ENCODE measurements at regions not wholly inside any gene's neighbourhood (a gene's known extent, or its start where the extent isn't known, plus 50 kb on each side); places are given as distances from the start of the nearest gene placed in this dataset.

- H3K4me1 ChIP-seq (ENCODE audit: insufficient read depth), result no peaks in the 10 kb centered on the region
- 85% methylated on average over 2 of the region's 2 CpGs for WGBS (ENCODE audit: low lambda C conversion rate, missing lambda C conversion rate)
- H4K20me1 ChIP-seq (ENCODE audit: insufficient read depth, poor library complexity, severe bottlenecking), result no peaks in the 10 kb centered on the region
Measured at GRCh38 chr2:56508662-56509061, 324.9 kb downstream of the CCDC85A start.

GRCh38 chr2:56510610-56511009 lies 326.8 kb downstream of the CCDC85A start:
- Histone ChIP-seq H3K9me2 (replicated peaks; ENCODE audit: insufficient read depth) (no peaks in the 10 kb centered on the region), H3K4me1 (ENCODE audit: insufficient read depth) (no peaks in the 10 kb centered on the region), H3K27ac (no peak overlapping the region), H3K27me3 (no peaks in the 10 kb centered on the region), H3K4me3 (no peak overlapping the region), H3K9me3 (ENCODE audit: low read depth) (no peaks in the 10 kb centered on the region), H4K20me1 (ENCODE audit: insufficient read depth, poor library complexity, severe bottlenecking) (no peaks in the 10 kb centered on the region), H2AFZ (no peak overlapping the region), H3K79me2 (no peaks in the 10 kb centered on the region), H3K4me2 (no peak overlapping the region), H3K36me3 (replicated peaks; ENCODE audit: insufficient read depth, low read depth) (no peaks in the 10 kb centered on the region)
- 67% methylated on average over 2 of the region's 2 CpGs for WGBS (ENCODE audit: low lambda C conversion rate, missing lambda C conversion rate)
- no peak for DNase-seq (ENCODE audit: low spot score)
- TF ChIP-seq EZH2 (IDR thresholded peaks at IDR 0.05; ENCODE audit: borderline replicate concordance) (no peak), EZH2phosphoT487 (IDR thresholded peaks at IDR 0.05; ENCODE audit: low read depth, severe bottlenecking, unreplicated experiment) (no peak), CTCF (IDR thresholded peaks at IDR 0.05; ENCODE audit: poor library complexity) (no peak)

More at GRCh38 chr2:56508662-56509061, 324.9 kb downstream of the CCDC85A start:
- H2AFZ ChIP-seq, result no peak overlapping the region
- H3K9me2 ChIP-seq (replicated peaks; ENCODE audit: insufficient read depth), result no peaks in the 10 kb centered on the region
- no peak overlapping the region for H3K27ac ChIP-seq
- no peak overlapping the region for H3K4me3 ChIP-seq
- H3K79me2 ChIP-seq, result no peaks in the 10 kb centered on the region
- H3K9me3 ChIP-seq (ENCODE audit: low read depth), result no peaks in the 10 kb centered on the region
- H3K4me2 ChIP-seq, result no peak overlapping the region
- no peaks in the 10 kb centered on the region for H3K27me3 ChIP-seq
- H3K36me3 ChIP-seq (replicated peaks; ENCODE audit: insufficient read depth, low read depth), result no peaks in the 10 kb centered on the region
- DNase-seq (ENCODE audit: low spot score), result no peak
- TF ChIP-seq EZH2phosphoT487 (IDR thresholded peaks at IDR 0.05; ENCODE audit: low read depth, severe bottlenecking, unreplicated experiment), result no peak
- no peak for TF ChIP-seq EZH2 (IDR thresholded peaks at IDR 0.05; ENCODE audit: borderline replicate concordance)
- no peak for TF ChIP-seq CTCF (IDR thresholded peaks at IDR 0.05; ENCODE audit: poor library complexity)

GRCh38 chr2:56515399-56515798 lies 331.6 kb downstream of the CCDC85A start:
- no peak overlapping the region for H3K27ac ChIP-seq
- H3K4me3 ChIP-seq, result no peak overlapping the region
- H3K27me3 ChIP-seq, result no peaks in the 10 kb centered on the region
- no peak overlapping the region for H3K4me2 ChIP-seq
- H3K9me3 ChIP-seq (ENCODE audit: low read depth), result no peaks in the 10 kb centered on the region
- no peaks in the 10 kb centered on the region for H3K79me2 ChIP-seq
- TF ChIP-seq EZH2phosphoT487 (IDR thresholded peaks at IDR 0.05; ENCODE audit: low read depth, severe bottlenecking, unreplicated experiment) (no peak), CTCF (IDR thresholded peaks at IDR 0.05; ENCODE audit: poor library complexity) (no peak), EZH2 (IDR thresholded peaks at IDR 0.05; ENCODE audit: borderline replicate concordance) (no peak)
- no peak for DNase-seq (ENCODE audit: low spot score)
- H3K4me1 ChIP-seq (ENCODE audit: insufficient read depth), result no peaks in the 10 kb centered on the region
- H2AFZ ChIP-seq, result no peak overlapping the region
- H3K9me2 ChIP-seq (replicated peaks; ENCODE audit: insufficient read depth), result no peaks in the 10 kb centered on the region
- H4K20me1 ChIP-seq (ENCODE audit: insufficient read depth, poor library complexity, severe bottlenecking), result no peaks in the 10 kb centered on the region
- H3K36me3 ChIP-seq (replicated peaks; ENCODE audit: insufficient read depth, low read depth), result no peaks in the 10 kb centered on the region

- H3K27me3 ChIP-seq, result no peaks in the 10 kb centered on the region
- H2AFZ ChIP-seq, result no peak overlapping the region
- H3K27ac ChIP-seq, result no peak overlapping the region
- H3K4me1 ChIP-seq (ENCODE audit: insufficient read depth), result no peaks in the 10 kb centered on the region
- 0% methylated on average over 1 of the region's 1 CpG for WGBS (ENCODE audit: low lambda C conversion rate, missing lambda C conversion rate)
- DNase-seq (ENCODE audit: low spot score), result no peak
- no peaks in the 10 kb centered on the region for H3K79me2 ChIP-seq
- no peak overlapping the region for H3K4me2 ChIP-seq
- TF ChIP-seq CTCF (IDR thresholded peaks at IDR 0.05; ENCODE audit: poor library complexity) (no peak), EZH2phosphoT487 (IDR thresholded peaks at IDR 0.05; ENCODE audit: low read depth, severe bottlenecking, unreplicated experiment) (no peak), EZH2 (IDR thresholded peaks at IDR 0.05; ENCODE audit: borderline replicate concordance) (no peak)
- no peaks in the 10 kb centered on the region for H3K9me2 ChIP-seq (replicated peaks; ENCODE audit: insufficient read depth)
- H3K4me3 ChIP-seq, result no peak overlapping the region
- H3K36me3 ChIP-seq (replicated peaks; ENCODE audit: insufficient read depth, low read depth), result no peaks in the 10 kb centered on the region
- no peaks in the 10 kb centered on the region for H3K9me3 ChIP-seq (ENCODE audit: low read depth)
- H4K20me1 ChIP-seq (ENCODE audit: insufficient read depth, poor library complexity, severe bottlenecking), result no peaks in the 10 kb centered on the region
Measured at GRCh38 chr2:56519806-56520205, 336.0 kb downstream of the CCDC85A start.

Data from hepatocyte (in vitro differentiated cells).